PC-3 (cell line): ENCODE measurements at regions not wholly inside any gene's neighbourhood (a gene's known extent, or its start where the extent isn't known, plus 50 kb on each side); places are given as distances from the start of the nearest gene placed in this dataset.
"Not testable (repeated sequence)": the region's sequence is repeated elsewhere in the genome, so short reads cannot be mapped to it uniquely, and the experiment has no call there.

Experiments used
- ATAC-seq: fragments of 200-7000 bp; cut with Tn5 transposase; 2 replicates; pipeline ENCODE4 v1.9.1; 2020; ENCODE audit warnings: mild to moderate bottlenecking, moderate library complexity
- BruUV-seq: library from RNA; stranded (reverse); fragments of 400-500 nt; replicated peaks from 2 replicates; lab custom pipeline; 2021; lab: Mats Ljungman, UMichigan
- CTCF ChIA-PET: fragments of 300-600 bp; sonication (Branson Sonifier 250); formaldehyde crosslinking; loops from one replicate; lab custom pipeline; 2022; ENCODE audit warnings: antibody characterized with exemption; lab: Charles Lee
- POLR2A ChIA-PET: fragments of 300-600 bp; sonication (Branson Sonifier 250); formaldehyde crosslinking; loops from one replicate; lab custom pipeline; 2022; ENCODE audit warnings: antibody characterized with exemption; ENCODE audit not compliant: unreplicated experiment; lab: Charles Lee
- DNase-seq: peaks from one replicate; pipeline ENCODE4 v3.0.0-alpha.2; 2015
- H2AFZ ChIP-seq: fragments of 300-600 bp; sonication (generic); 2 replicates; pipeline ENCODE4 v1.6.0; 2016; ENCODE audit warnings: antibody characterized with exemption, low read length
- H3F3A ChIP-seq: fragments of 300-600 bp; sonication (generic); one replicate; pipeline ENCODE4 v1.6.0; 2017; ENCODE audit warnings: antibody characterized with exemption, low read length, control low read depth, mild to moderate bottlenecking; ENCODE audit not compliant: unreplicated experiment
- H3K27ac ChIP-seq: fragments of 300-600 bp; sonication (generic); 2 replicates; pipeline ENCODE4 v1.5.1; 2016; ENCODE audit warnings: mild to moderate bottlenecking, low read length
- H3K27me3 ChIP-seq: fragments of 300-600 bp; sonication (generic); 2 replicates; pipeline ENCODE4 v1.6.1; 2016; ENCODE audit warnings: low read length, mixed read lengths
- H3K36me3 ChIP-seq: fragments of 300-600 bp; sonication (generic); 2 replicates; pipeline ENCODE4 v1.6.1; 2016; ENCODE audit warnings: low read depth, mixed run types, low read length, mixed read lengths
- H3K4me1 ChIP-seq: fragments of 300-600 bp; sonication (generic); 2 replicates; pipeline ENCODE4 v1.5.1; 2016; ENCODE audit warnings: low read length; ENCODE audit not compliant: insufficient read depth
- H3K4me2 ChIP-seq: fragments of 300-600 bp; sonication (generic); 2 replicates; pipeline ENCODE4 v1.6.0; 2016; ENCODE audit warnings: low read length
- H3K4me3 ChIP-seq: fragments of 300-600 bp; sonication (generic); 2 replicates; pipeline ENCODE4 v1.5.1; 2016; ENCODE audit warnings: mild to moderate bottlenecking, low read length, mixed read lengths
- H3K79me2 ChIP-seq: fragments of 300-600 bp; sonication (generic); 2 replicates; pipeline ENCODE4 v1.6.1; 2017; ENCODE audit warnings: low read length, mixed read lengths
- H3K9ac ChIP-seq: fragments of 300-600 bp; sonication (generic); 2 replicates; pipeline ENCODE4 v1.6.0; 2016; ENCODE audit warnings: mild to moderate bottlenecking, low read length
- H3K9me2 ChIP-seq: fragments of 300-600 bp; sonication (generic); replicated peaks from 2 replicates; pipeline ENCODE4 v1.6.1; 2016; ENCODE audit warnings: mixed run types, low read length, mixed read lengths
- H3K9me3 ChIP-seq: fragments of 300-600 bp; sonication (generic); 2 replicates; pipeline ENCODE4 v1.6.1; 2016; ENCODE audit warnings: low read length, mixed read lengths
- H4K20me1 ChIP-seq: fragments of 300-600 bp; sonication (generic); 2 replicates; pipeline ENCODE4 v1.6.1; 2016; ENCODE audit warnings: low read length, mixed read lengths
- EZH2 ChIP-seq: fragments of 300-600 bp; sonication (generic); IDR thresholded peaks from one replicate; pipeline ENCODE4 v1.6.1; 2017; ENCODE audit warnings: antibody characterized with exemption, mild to moderate bottlenecking, low read length; ENCODE audit not compliant: unreplicated experiment
- EZH2phosphoT487 ChIP-seq: fragments of 300-600 bp; sonication (generic); IDR thresholded peaks from 2 replicates; pipeline ENCODE4 v1.6.1; 2018; ENCODE audit warnings: mild to moderate bottlenecking, antibody characterized with exemption, low read length, borderline replicate concordance
- intact Hi-C: fragments of 100-400 bp; cut with micrococcal nuclease; formaldehyde crosslinking; loops from 2 replicates; pipeline ENCODE4 v1.9.0; 2023
- TF ChIP-seq, protein P1 (sequence below): fragments of 300-600 bp; sonication (generic); conservative IDR thresholded peaks from 2 replicates; pipeline ENCODE4 v1.5.1; 2017; ENCODE audit warnings: antibody characterized with exemption, low read depth, mild to moderate bottlenecking, low read length

GRCh38 chr11:123349382-123349781, 80.7 kb upstream of the GRAMD1B start:
- no peak overlapping the region for H3K27ac ChIP-seq
- DNase-seq, result no peak
- ChIA-PET POLR2A (no interaction called here), CTCF (no interaction called here)
- no peak overlapping the region for H3K9ac ChIP-seq
- no peaks in the 10 kb centered on the region for H3K79me2 ChIP-seq
- no peak overlapping the region for H2AFZ ChIP-seq
- TF ChIP-seq, protein P1, sequence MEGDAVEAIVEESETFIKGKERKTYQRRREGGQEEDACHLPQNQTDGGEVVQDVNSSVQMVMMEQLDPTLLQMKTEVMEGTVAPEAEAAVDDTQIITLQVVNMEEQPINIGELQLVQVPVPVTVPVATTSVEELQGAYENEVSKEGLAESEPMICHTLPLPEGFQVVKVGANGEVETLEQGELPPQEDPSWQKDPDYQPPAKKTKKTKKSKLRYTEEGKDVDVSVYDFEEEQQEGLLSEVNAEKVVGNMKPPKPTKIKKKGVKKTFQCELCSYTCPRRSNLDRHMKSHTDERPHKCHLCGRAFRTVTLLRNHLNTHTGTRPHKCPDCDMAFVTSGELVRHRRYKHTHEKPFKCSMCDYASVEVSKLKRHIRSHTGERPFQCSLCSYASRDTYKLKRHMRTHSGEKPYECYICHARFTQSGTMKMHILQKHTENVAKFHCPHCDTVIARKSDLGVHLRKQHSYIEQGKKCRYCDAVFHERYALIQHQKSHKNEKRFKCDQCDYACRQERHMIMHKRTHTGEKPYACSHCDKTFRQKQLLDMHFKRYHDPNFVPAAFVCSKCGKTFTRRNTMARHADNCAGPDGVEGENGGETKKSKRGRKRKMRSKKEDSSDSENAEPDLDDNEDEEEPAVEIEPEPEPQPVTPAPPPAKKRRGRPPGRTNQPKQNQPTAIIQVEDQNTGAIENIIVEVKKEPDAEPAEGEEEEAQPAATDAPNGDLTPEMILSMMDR, result no peak
- TF ChIP-seq EZH2 (no peak), EZH2phosphoT487 (no peak)
- ATAC-seq, result no peak
- BruUV-seq, result no TSS peak
- no peak overlapping the region for H3K4me2 ChIP-seq
- H3K9me2 ChIP-seq, result no peaks in the 10 kb centered on the region
- no peaks in the 10 kb centered on the region for H3K36me3 ChIP-seq
- H4K20me1 ChIP-seq, result no peaks in the 10 kb centered on the region
- intact Hi-C loops, result no loop called here
- no peaks in the 10 kb centered on the region for H3K4me1 ChIP-seq
- H3K27me3 ChIP-seq, result peaks cover 46% of the 10 kb centered on the region
- H3K4me3 ChIP-seq, result no peak overlapping the region
- no peaks in the 10 kb centered on the region for H3K9me3 ChIP-seq
- no peaks in the 10 kb centered on the region for H3F3A ChIP-seq

- Histone ChIP-seq H2AFZ (no peak overlapping the region), H3K27ac (no peak overlapping the region), H3K27me3 (peaks cover 13% of the 10 kb centered on the region), H3K4me3 (no peak overlapping the region), H3K9ac (no peak overlapping the region), H3K9me2 (no peaks in the 10 kb centered on the region), H4K20me1 (no peaks in the 10 kb centered on the region), H3F3A (no peaks in the 10 kb centered on the region), H3K4me1 (no peaks in the 10 kb centered on the region), H3K4me2 (no peak overlapping the region), H3K79me2 (no peaks in the 10 kb centered on the region), H3K36me3 (no peaks in the 10 kb centered on the region), H3K9me3 (no peaks in the 10 kb centered on the region)
- ChIA-PET POLR2A (no interaction called here), CTCF (no interaction called here)
- ATAC-seq (no peak), DNase-seq (no peak)
- intact Hi-C loops, result no loop called here
- no TSS peak for BruUV-seq
- TF ChIP-seq EZH2, result no peak
- TF ChIP-seq EZH2phosphoT487, result no peak
- TF ChIP-seq, protein P1, result no peak
Measured at GRCh38 chr11:123344790-123345357, 85.2 kb upstream of the GRAMD1B start.

DNA sequence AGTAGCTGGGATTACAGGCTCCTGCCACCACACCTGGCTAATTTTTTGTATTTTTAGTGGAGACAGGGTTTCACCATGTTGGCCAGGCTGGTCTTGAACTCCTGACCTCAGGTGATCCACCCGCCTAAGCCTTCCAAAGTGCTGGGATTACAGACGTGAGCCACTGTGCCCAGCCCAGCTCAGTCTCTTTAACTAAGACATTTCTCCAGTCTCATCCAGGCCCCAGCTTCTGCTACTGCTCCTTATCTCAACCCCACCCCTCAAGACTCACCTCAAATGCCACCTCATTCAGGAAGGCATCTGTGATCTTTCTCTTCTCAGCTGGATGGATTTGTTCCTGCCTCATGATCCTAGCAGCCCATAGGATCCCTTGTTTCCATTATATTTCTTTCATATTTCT, 85.9 kb upstream of the GRAMD1B start:
- H3F3A ChIP-seq, intact Hi-C loops, H3K27me3 ChIP-seq, H3K27ac ChIP-seq, H3K79me2 ChIP-seq, H4K20me1 ChIP-seq, POLR2A ChIA-PET, H3K36me3 ChIP-seq, H3K4me1 ChIP-seq, CTCF ChIA-PET, BruUV-seq, DNase-seq, H3K4me2 ChIP-seq, H3K9me2 ChIP-seq, H2AFZ ChIP-seq, H3K9me3 ChIP-seq, H3K9ac ChIP-seq, ATAC-seq, H3K4me3 ChIP-seq: not testable (repeated sequence)
